Stimulated activated memory B cell treated with anti-CD40 and anti-IgM and Interleukin-4, amounts not matched to agents 10 μg/mL and 1 μg/mL and 100 μg/mL, for 72 hours (primary cell): ENCODE measurements at regions not wholly inside any gene's neighbourhood (a gene's known extent, or its start where the extent isn't known, plus 50 kb on each side); places are given as distances from the start of the nearest gene placed in this dataset.

Source experiments
- ATAC-seq: fragments of 150-1000 bp; cut with Tn5 transposase; 2 replicates; pipeline ENCODE4 v1.10.0; 2021
- H3K27ac Mint-ChIP-seq: one replicate; pipeline ENCODE4 v1.8.0; 2022; ENCODE audit warnings: mild to moderate bottlenecking, mixed read lengths
- H3K27me3 Mint-ChIP-seq: one replicate; pipeline ENCODE4 v1.8.0; 2022; ENCODE audit warnings: mixed read lengths
- H3K36me3 Mint-ChIP-seq: one replicate; pipeline ENCODE4 v1.8.0; 2022; ENCODE audit warnings: mixed read lengths
- H3K4me1 Mint-ChIP-seq: one replicate; pipeline ENCODE4 v1.8.0; 2022; ENCODE audit warnings: mixed read lengths
- H3K4me3 Mint-ChIP-seq: one replicate; pipeline ENCODE4 v1.8.0; 2022; ENCODE audit warnings: mild to moderate bottlenecking, moderate library complexity, mixed read lengths
- H3K9me3 Mint-ChIP-seq: one replicate; pipeline ENCODE4 v1.8.0; 2022; ENCODE audit warnings: mixed read lengths

DNA sequence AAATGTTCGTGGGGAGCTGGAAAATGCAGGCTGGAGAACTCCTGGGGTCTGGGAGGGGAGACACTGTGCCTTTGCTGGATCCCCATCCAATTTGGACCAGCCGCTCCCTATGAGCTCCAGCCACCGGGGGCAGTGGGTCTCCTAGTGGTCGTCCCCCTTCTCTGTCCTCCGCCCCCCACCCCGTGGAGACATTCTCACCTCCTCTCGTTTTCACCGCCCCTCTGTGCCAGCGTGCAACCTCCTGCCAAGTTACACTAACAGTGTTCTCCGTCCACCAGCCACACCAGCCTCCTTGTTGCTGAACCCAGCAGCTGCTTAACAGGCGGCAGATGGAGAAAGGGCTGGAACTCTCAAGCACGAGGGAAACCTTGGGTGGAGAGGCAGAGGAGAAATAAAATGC is 67.4 kb upstream of the SOX9 start:
- Mint-ChIP-seq H3K4me3 (no peak overlapping the region), H3K4me1 (no peaks in the 10 kb centered on the region), H3K36me3 (no peaks in the 10 kb centered on the region), H3K27me3 (no peaks in the 10 kb centered on the region), H3K9me3 (peaks cover 6% of the 10 kb centered on the region), H3K27ac (no peak overlapping the region)
- ATAC-seq, result no peak

DNA sequence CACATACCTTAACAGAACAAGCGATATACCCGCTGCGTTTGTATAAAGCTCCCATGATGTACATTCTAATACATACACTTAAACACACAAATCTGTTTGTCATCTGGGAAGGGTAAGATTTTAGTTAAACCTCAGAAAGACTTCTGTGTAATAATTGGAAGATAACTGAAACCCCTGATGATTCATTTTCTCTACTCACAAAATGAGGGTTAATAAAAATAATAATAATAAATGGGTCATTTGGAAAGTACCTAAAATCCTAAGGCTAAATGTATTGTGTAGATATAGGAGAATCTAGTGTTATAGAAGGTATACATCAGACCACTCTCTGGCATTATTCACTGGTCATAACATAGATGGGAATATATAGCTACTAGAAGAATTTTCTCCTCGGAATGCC is 64.7 kb upstream of the SOX9 start:
- Mint-ChIP-seq H3K36me3 (no peaks in the 10 kb centered on the region), H3K9me3 (no peaks in the 10 kb centered on the region), H3K27ac (no peak overlapping the region), H3K4me3 (no peak overlapping the region), H3K27me3 (no peaks in the 10 kb centered on the region), H3K4me1 (no peaks in the 10 kb centered on the region)
- ATAC-seq, result no peak

DNA sequence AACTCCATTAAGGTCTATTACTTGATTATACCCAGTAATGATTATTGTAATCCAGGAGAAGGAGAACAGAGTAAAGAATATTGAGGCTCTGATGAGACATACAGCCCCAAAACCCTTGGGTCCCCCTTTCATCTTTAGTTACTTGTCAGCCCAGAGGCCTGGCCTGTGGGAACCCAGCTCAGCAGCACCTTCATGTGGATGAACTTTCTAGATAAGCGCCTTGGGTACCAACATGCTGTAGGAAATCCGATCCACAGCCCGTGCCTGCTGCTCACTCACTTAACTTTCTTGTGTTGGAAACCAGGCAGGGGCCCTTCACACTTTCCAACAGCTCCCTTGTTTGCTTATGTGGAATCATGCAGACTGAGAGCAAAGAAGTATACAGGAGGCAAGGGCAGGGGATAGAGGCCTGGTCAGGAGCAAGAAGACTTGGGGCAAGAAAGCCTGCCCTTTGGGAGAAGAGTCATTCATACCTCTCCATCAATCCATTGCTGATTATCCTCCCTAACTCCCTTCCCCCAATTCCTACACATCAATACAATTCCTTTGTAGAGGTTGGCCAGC is 64.0 kb upstream of the SOX9 start:
- Mint-ChIP-seq H3K36me3 (no peaks in the 10 kb centered on the region), H3K4me1 (no peaks in the 10 kb centered on the region), H3K9me3 (no peaks in the 10 kb centered on the region), H3K27me3 (no peaks in the 10 kb centered on the region), H3K27ac (no peak overlapping the region), H3K4me3 (no peak overlapping the region)
- no peak for ATAC-seq

DNA sequence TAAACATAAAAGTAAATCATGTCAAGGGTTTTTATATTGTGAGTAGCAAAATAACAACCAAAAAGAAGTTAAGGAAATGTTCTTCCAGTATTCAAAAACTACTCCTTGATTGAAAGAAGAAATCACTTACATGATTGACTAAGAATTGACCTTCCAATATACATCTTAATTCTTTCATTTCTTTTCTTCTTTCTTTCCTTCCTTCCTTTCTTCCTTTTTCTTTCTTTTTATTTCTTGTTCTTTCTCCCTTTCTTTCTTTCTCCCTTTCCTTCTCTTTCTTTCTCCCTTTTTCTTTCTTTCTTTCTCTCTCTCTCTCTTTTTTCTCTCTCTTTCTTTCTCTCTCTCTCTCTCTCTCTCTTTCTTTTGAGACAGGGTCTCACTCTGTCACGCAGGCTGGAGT is 60.7 kb upstream of the SOX9 start:
- H3K9me3 Mint-ChIP-seq, result no peaks in the 10 kb centered on the region
- no peaks in the 10 kb centered on the region for H3K36me3 Mint-ChIP-seq
- no peak for ATAC-seq
- no peaks in the 10 kb centered on the region for H3K27me3 Mint-ChIP-seq
- H3K4me3 Mint-ChIP-seq, result no peak overlapping the region
- H3K27ac Mint-ChIP-seq, result no peak overlapping the region
- no peaks in the 10 kb centered on the region for H3K4me1 Mint-ChIP-seq

DNA sequence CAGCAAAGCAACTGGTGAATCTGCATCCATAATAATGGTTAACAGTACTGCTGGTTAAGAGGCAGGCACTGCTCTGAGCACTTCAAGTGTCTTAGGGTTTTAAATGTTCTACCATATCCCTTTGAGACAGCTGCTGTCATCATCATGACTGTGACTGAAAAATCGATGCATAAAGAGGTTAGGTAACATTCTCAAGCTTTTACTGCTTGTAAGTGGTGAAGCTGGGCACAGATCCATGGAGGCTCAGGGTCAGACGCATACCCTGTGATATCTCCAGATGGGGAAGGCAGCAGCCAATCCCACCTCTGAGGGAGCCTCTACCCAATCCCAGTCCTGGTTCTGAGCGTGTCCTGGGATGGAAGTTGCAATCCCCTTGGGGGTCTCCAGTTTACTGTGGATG is 57.6 kb upstream of the SOX9 start:
- ATAC-seq, result no peak
- no peaks in the 10 kb centered on the region for H3K27me3 Mint-ChIP-seq
- H3K4me1 Mint-ChIP-seq, result no peaks in the 10 kb centered on the region
- peaks cover 9% of the 10 kb centered on the region for H3K9me3 Mint-ChIP-seq
- no peaks in the 10 kb centered on the region for H3K36me3 Mint-ChIP-seq
- H3K4me3 Mint-ChIP-seq, result no peak overlapping the region
- H3K27ac Mint-ChIP-seq, result no peak overlapping the region

DNA sequence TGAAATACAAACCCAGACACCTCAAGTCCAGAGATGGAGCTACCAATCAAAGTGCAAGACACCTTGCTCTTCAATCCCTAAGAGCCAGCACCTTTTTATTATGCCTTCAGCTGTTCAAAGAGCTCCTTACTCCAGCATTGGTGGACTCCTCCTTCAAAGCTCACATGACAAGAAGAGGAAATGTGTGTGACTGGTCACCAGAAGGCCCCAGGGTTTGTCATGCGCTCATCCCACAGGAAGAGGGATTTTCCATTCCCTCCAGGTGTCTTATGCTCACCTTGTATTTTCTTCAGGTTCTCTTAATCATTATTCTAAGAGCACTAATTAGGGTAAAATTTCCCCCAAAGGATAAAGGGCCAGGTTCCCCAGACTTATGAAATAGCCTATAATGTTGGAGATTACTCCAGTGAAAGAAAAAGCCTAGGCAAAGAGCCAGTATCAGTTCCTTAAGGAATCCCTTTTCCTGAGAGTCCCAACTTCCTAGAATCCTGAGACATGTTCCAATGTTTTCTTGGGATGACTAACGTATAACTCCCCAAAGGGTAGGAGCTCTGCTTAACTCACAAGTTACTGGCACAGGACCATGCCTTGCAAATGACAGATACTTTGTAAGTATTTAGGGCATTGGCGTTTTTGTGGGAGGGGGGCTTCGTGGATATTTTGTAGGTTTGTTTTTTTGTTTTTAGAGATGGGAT is 56.9 kb upstream of the SOX9 start:
- no peak for ATAC-seq
- Mint-ChIP-seq H3K4me1 (no peaks in the 10 kb centered on the region), H3K9me3 (peaks cover 9% of the 10 kb centered on the region), H3K27me3 (no peaks in the 10 kb centered on the region), H3K4me3 (no peak overlapping the region), H3K27ac (no peak overlapping the region), H3K36me3 (no peaks in the 10 kb centered on the region)

DNA sequence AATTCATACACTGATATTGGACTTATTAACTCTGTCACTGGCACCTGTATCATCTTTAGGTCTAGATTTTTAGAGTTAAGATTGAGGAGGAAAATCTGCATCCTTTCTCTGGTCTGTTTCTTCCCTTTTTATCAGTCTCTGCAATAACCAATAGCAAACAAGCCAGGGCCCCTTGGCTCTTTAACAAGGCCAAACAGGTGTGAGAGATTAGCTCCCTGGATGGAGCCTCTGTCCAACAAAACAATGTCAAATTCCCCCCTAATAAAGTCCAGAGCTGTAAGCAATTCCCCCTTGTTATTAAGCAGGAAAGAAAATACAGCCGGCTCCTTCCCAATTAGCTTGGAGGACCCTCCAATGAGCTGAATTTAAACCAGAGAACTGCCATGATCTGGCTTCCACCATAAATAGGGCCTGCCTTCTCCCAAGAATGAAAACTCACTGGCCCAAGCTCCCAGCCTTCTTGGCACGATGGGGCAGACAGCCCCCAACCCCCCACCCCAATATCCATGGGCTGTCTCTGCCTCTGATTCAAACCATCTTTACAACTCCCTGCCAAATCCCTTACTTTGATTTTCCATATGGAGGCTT is 56.1 kb upstream of the SOX9 start:
- ATAC-seq, result no peak
- peaks cover 9% of the 10 kb centered on the region for H3K9me3 Mint-ChIP-seq
- no peak overlapping the region for H3K27ac Mint-ChIP-seq
- H3K4me1 Mint-ChIP-seq, result no peaks in the 10 kb centered on the region
- no peak overlapping the region for H3K4me3 Mint-ChIP-seq
- no peaks in the 10 kb centered on the region for H3K36me3 Mint-ChIP-seq
- H3K27me3 Mint-ChIP-seq, result no peaks in the 10 kb centered on the region

DNA sequence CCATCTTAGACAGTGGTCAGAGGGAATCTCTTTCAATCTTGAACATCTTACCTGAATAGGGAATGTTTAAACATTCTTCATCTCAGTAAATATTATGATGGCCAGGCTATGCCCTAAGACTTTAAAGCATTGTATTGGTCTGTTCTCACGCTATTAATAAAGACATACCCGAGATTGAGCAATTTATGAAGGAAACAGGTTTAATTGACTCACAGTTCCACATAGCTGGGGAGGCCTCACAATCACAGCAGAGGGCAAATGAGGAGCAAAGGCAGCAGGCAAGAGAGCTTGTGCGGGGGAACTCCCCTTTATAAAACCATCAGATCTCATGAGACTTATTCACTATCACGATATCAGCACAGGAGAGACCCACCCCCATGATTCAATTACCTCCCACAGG is 55.3 kb upstream of the SOX9 start:
- ATAC-seq, result no peak
- Mint-ChIP-seq H3K27me3 (no peaks in the 10 kb centered on the region), H3K4me1 (no peaks in the 10 kb centered on the region), H3K27ac (no peak overlapping the region), H3K9me3 (peaks cover 9% of the 10 kb centered on the region), H3K4me3 (no peak overlapping the region), H3K36me3 (no peaks in the 10 kb centered on the region)

DNA sequence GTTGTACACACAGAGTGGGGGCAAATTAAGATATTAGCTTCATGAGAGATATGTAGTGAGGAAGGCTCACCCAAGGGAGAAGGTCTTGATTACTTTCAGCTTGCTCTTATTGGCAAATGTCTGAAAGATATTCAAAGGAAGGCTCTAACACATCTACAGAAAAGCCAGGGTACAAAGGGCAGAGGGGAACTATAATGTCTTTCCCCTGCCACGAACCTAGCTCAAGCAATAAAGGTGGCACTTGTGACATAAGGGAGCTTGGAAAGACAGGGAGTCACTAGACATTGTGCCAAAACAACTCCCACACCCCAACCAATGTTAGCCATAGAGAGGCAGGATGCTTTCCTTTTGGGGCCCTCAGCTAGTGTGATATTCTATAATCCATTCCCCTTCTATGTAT is 52.2 kb upstream of the SOX9 start:
- H3K27me3 Mint-ChIP-seq, result no peaks in the 10 kb centered on the region
- H3K27ac Mint-ChIP-seq, result no peak overlapping the region
- H3K4me1 Mint-ChIP-seq, result no peaks in the 10 kb centered on the region
- no peak for ATAC-seq
- H3K9me3 Mint-ChIP-seq, result peaks cover 9% of the 10 kb centered on the region
- H3K4me3 Mint-ChIP-seq, result no peak overlapping the region
- no peaks in the 10 kb centered on the region for H3K36me3 Mint-ChIP-seq

DNA sequence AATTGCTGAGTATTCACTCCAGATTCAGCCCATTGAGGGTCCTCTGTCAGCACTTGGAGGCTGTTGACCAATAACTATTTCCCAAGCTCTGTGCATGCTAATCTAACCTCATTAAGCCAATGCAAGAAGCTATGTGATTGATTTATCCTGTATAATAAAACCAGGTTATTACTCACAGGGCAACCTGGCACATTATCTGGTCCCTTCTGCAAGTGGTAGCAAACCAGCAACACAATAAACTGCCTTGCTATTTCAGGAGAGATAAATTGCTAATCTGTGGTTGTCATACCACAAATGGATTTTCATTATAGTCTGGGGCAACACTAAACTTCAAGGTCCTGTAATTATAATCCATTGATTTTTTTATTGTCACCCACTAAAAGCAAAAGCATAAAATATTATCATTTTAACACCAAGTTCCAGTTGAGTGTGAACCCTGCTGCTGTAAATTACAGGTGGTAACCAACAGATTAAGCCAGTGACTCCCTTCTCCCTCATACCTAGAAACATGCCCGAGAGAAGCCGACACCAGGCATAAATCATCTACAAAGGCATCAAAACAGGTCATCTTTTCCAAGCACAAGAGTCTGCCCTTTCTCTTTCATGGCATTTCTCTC is 51.1 kb upstream of the SOX9 start:
- H3K4me3 Mint-ChIP-seq, result no peak overlapping the region
- ATAC-seq, result no peak
- peaks cover 9% of the 10 kb centered on the region for H3K9me3 Mint-ChIP-seq
- no peaks in the 10 kb centered on the region for H3K36me3 Mint-ChIP-seq
- H3K27ac Mint-ChIP-seq, result no peak overlapping the region
- H3K27me3 Mint-ChIP-seq, result no peaks in the 10 kb centered on the region
- H3K4me1 Mint-ChIP-seq, result no peaks in the 10 kb centered on the region
